ENCODE measurements at regions not wholly inside any gene's neighbourhood (a gene's known extent, or its start where the extent isn't known, plus 50 kb on each side); places are given as distances from the start of the nearest gene placed in this dataset. TPM values are rescaled to one million over a fixed set of nuclear protein-coding genes. Genes with fewer than 3 reads are reported as not detected.
"Not testable (repeated sequence)": the region's sequence is repeated elsewhere in the genome, so short reads cannot be mapped to it uniquely, and the experiment has no call there.

DNA sequence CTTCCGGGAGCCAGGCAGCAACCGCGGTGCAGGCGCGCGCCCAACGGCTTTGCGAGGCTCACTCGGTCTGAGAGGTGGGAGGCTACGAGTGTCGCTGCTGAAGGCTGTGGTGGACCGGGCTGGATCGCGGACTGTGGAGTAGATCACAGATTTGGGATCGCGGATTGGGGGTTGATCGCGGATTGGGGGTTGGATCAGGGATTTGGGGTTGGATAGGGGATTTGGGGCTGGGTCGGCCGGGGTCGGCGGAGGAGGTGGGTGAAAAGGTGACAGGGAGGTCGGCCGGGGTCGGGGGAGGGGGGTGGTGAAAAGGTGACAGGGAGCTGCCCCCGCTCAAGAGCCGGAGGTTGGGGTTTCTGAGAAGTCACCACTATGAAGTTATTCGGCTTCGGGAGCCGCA lies 1433.6 kb upstream of the TPTE start:
- not testable (repeated sequence) for H3K27me3 ChIP-seq (ENCODE audit: control insufficient read depth in 3 of 3, insufficient read depth in 3 of 3, low read depth in 1 of 3, low read length in 3 of 3); H3K27ac ChIP-seq (replicated peaks; ENCODE audit: low read length); H3K9ac ChIP-seq (ENCODE audit: low read depth, low read length, poor library complexity); H2AK5ac ChIP-seq (ENCODE audit: low read depth, low read length); H3K4me2 ChIP-seq (ENCODE audit: insufficient read depth, low read length, poor library complexity, severe bottlenecking); H3K23ac ChIP-seq (ENCODE audit: low read depth, low read length, poor library complexity); H3K9me3 ChIP-seq (replicated peaks in 1 of 2; ENCODE audit: control insufficient read depth in 2 of 2, insufficient read depth in 1 of 2, low read depth in 1 of 2, low read length in 2 of 2); H3K4me1 ChIP-seq (ENCODE audit: control insufficient read depth in 2 of 2, insufficient read depth in 1 of 2, low read depth in 1 of 2, low read length in 2 of 2); H3K18ac ChIP-seq (ENCODE audit: low read length); H3K14ac ChIP-seq (ENCODE audit: low read length); H2BK5ac ChIP-seq (ENCODE audit: low read length); H4K8ac ChIP-seq (ENCODE audit: low read depth, low read length); H3K4ac ChIP-seq (ENCODE audit: low read length); H2AFZ ChIP-seq (ENCODE audit: low read length); H2BK12ac ChIP-seq (ENCODE audit: low read length); H4K91ac ChIP-seq (ENCODE audit: low read depth, low read length, poor library complexity); DNase-seq (ENCODE audit: low spot score); H3K36me3 ChIP-seq (replicated peaks in 1 of 2; ENCODE audit: control insufficient read depth in 2 of 2, insufficient read depth in 2 of 2, low read length in 2 of 2); H2BK15ac ChIP-seq (ENCODE audit: low read length); H2BK120ac ChIP-seq (ENCODE audit: low read depth, low read length); H3K79me1 ChIP-seq (ENCODE audit: low read depth, low read length); H3K4me3 ChIP-seq (ENCODE audit: low read length in 2 of 2)
- WGBS, 2 donors (ENCODE audit: extremely low coverage in 2 of 2, insufficient read length in 2 of 2, insufficient replicate concordance in 1 of 2) = 100% methylated on average over 4 of the region's 30 CpGs; no CpG with 5 or more reads in 1 of the 2 donors

- not testable (repeated sequence) for H3K23ac ChIP-seq (ENCODE audit: low read depth, low read length, poor library complexity); H2BK12ac ChIP-seq (ENCODE audit: low read length); H3K9me3 ChIP-seq (replicated peaks in 1 of 2; ENCODE audit: control insufficient read depth in 2 of 2, insufficient read depth in 1 of 2, low read depth in 1 of 2, low read length in 2 of 2); H3K27ac ChIP-seq (replicated peaks; ENCODE audit: low read length); H3K18ac ChIP-seq (ENCODE audit: low read length); H3K36me3 ChIP-seq (replicated peaks in 1 of 2; ENCODE audit: control insufficient read depth in 2 of 2, insufficient read depth in 2 of 2, low read length in 2 of 2); H2AFZ ChIP-seq (ENCODE audit: low read length); H2BK5ac ChIP-seq (ENCODE audit: low read length); H4K8ac ChIP-seq (ENCODE audit: low read depth, low read length); H2BK15ac ChIP-seq (ENCODE audit: low read length); H3K4me1 ChIP-seq (ENCODE audit: control insufficient read depth in 2 of 2, insufficient read depth in 1 of 2, low read depth in 1 of 2, low read length in 2 of 2); H3K4ac ChIP-seq (ENCODE audit: low read length); DNase-seq (ENCODE audit: low spot score); H2BK120ac ChIP-seq (ENCODE audit: low read depth, low read length); H4K91ac ChIP-seq (ENCODE audit: low read depth, low read length, poor library complexity); H3K27me3 ChIP-seq (ENCODE audit: control insufficient read depth in 3 of 3, insufficient read depth in 3 of 3, low read depth in 1 of 3, low read length in 3 of 3); H3K79me1 ChIP-seq (ENCODE audit: low read depth, low read length); H2AK5ac ChIP-seq (ENCODE audit: low read depth, low read length); H3K4me3 ChIP-seq (ENCODE audit: low read length in 2 of 2); H3K4me2 ChIP-seq (ENCODE audit: insufficient read depth, low read length, poor library complexity, severe bottlenecking); H3K14ac ChIP-seq (ENCODE audit: low read length); H3K9ac ChIP-seq (ENCODE audit: low read depth, low read length, poor library complexity)
- WGBS, 2 donors (ENCODE audit: extremely low coverage in 2 of 2, insufficient read length in 2 of 2, insufficient replicate concordance in 1 of 2) = no CpG with 5 or more reads among the region's 17 CpGs
Measured at GRCh38 chr21:9129741-9130140, 1391.6 kb upstream of the TPTE start.

DNA sequence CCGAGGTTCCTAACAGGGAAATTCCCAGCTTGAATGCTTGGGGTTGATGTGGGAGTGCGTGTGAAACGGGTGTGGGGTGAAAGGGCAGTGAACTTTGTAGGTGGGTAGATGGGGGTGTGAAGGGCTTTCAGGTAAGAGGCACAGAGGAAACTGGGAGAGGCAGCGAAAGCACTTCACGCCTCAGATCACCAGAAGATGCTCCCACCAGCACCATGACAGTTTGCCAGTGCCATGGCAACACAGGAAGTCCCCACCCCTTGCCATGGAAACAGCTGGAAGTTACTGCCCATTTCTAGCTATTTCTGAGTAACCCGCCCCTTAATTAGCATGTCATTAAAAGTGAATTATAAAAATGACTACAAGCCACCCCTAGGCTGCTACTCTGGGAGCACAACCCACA lies 1390.6 kb upstream of the TPTE start:
- not testable (repeated sequence) for H3K4me2 ChIP-seq (ENCODE audit: insufficient read depth, low read length, poor library complexity, severe bottlenecking); H3K27me3 ChIP-seq (ENCODE audit: control insufficient read depth in 3 of 3, insufficient read depth in 3 of 3, low read depth in 1 of 3, low read length in 3 of 3); H3K36me3 ChIP-seq (replicated peaks in 1 of 2; ENCODE audit: control insufficient read depth in 2 of 2, insufficient read depth in 2 of 2, low read length in 2 of 2); H2AK5ac ChIP-seq (ENCODE audit: low read depth, low read length); H3K27ac ChIP-seq (replicated peaks; ENCODE audit: low read length); H3K79me1 ChIP-seq (ENCODE audit: low read depth, low read length); H3K23ac ChIP-seq (ENCODE audit: low read depth, low read length, poor library complexity); H3K18ac ChIP-seq (ENCODE audit: low read length); H4K8ac ChIP-seq (ENCODE audit: low read depth, low read length); H4K91ac ChIP-seq (ENCODE audit: low read depth, low read length, poor library complexity); DNase-seq (ENCODE audit: low spot score); H3K14ac ChIP-seq (ENCODE audit: low read length); H3K4ac ChIP-seq (ENCODE audit: low read length); H2BK5ac ChIP-seq (ENCODE audit: low read length); H3K9ac ChIP-seq (ENCODE audit: low read depth, low read length, poor library complexity); H2BK12ac ChIP-seq (ENCODE audit: low read length); H3K9me3 ChIP-seq (replicated peaks in 1 of 2; ENCODE audit: control insufficient read depth in 2 of 2, insufficient read depth in 1 of 2, low read depth in 1 of 2, low read length in 2 of 2); H3K4me1 ChIP-seq (ENCODE audit: control insufficient read depth in 2 of 2, insufficient read depth in 1 of 2, low read depth in 1 of 2, low read length in 2 of 2); H2BK15ac ChIP-seq (ENCODE audit: low read length); H2AFZ ChIP-seq (ENCODE audit: low read length); H3K4me3 ChIP-seq (ENCODE audit: low read length in 2 of 2); H2BK120ac ChIP-seq (ENCODE audit: low read depth, low read length)
- no CpG with 5 or more reads among the region's 6 CpGs for WGBS, 2 donors (ENCODE audit: extremely low coverage in 2 of 2, insufficient read length in 2 of 2, insufficient replicate concordance in 1 of 2)

Small RNA genes in the stretch of these regions (small RNA-seq; reads per million reads assigned to genes)
- gene CR392039.1 (ENCODE audit: insufficient read depth) = not detected
